GM18502 (cell line): ENCODE measurements at regions not wholly inside any gene's neighbourhood (a gene's known extent, or its start where the extent isn't known, plus 50 kb on each side); places are given as distances from the start of the nearest gene placed in this dataset.
"Not testable (repeated sequence)": the region's sequence is repeated elsewhere in the genome, so short reads cannot be mapped to it uniquely, and the experiment has no call there.

Source experiments
- ATAC-seq: cut with Tn5 transposase; IDR thresholded peaks from one replicate; pipeline ENCODE4 v1.9.1; 2021; ENCODE audit warnings: mild to moderate bottlenecking; ENCODE audit not compliant: unreplicated experiment, poor library complexity

DNA sequence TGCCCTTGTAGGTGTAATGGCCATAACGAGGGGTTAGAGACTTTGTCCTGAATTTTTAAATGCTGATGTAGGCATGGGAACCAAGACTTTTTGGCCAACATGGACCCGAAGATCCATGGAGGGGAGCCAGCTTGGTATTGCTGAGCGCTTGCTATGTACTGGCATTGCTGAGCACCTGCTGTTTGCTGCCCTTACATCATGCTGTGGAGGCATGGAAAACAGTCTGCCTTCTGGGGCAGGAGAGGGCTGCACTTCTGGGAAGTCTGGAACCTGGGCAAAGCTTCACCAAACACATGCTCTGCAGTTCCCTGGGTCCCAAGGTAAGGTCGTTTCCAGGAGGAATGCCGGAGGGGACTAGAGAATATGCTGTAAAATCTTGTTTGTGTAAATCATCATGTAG lies 86.3 kb upstream of the CNIH3 start:
- no peak for ATAC-seq

DNA sequence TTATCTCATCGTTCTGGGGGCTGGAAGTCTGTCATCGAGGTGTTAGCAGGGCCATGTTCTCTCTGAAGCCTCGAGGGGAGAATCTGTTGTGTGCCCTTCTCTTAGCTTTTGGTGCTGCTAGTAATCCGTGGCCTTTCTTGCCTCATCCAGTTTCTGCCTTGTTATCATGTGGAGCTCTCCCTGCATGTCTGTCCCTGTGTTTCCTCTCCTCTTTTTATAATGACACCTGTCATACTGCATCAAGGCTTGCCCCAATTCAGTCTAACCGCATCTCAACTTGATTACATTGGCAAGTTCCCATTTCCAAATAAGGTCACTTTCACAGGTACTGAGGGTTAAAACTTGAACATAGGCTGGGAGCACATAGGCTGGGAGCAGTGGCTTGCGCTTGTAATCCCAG lies 82.6 kb upstream of the CNIH3 start:
- ATAC-seq, result no peak

DNA sequence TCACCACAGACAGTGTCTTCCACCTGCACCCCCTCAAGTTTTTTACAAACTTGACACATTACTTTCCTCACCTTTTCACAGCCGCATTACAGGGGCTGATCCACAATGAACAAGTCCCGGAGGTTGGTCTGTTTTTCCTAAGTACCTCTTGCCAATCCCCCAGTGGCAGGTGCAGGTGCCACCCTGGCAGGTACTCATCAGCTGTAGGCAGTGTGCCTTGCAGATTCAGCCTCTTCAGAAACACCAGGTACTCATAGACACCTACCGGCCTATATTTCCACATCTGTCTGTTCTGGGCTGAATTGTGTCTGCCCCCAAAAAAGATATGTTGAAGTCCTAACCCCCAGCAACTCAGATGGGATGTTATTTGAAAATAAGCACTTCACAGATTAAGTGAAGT lies 81.4 kb upstream of the CNIH3 start:
- ATAC-seq, result no peak

DNA sequence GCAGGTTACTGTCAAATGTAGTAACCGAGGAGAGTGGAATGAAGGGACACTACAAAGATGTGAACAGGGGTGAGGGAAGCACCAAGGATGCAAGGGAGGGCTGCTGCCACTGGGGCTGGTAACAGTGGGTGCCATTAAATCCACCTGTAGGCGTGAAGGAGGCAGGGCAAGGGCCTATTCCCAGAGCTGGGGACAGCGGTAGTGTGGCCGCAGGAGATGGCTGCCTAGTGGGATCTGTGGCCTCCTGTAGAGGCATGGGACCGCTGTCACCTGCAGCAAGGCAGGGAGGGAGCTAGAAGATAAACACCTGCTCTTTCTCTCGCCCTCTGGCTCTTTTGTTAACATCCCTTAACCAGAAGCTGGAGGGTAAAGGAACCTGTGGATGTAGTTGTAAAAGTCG lies 80.5 kb upstream of the CNIH3 start:
- no peak for ATAC-seq

DNA sequence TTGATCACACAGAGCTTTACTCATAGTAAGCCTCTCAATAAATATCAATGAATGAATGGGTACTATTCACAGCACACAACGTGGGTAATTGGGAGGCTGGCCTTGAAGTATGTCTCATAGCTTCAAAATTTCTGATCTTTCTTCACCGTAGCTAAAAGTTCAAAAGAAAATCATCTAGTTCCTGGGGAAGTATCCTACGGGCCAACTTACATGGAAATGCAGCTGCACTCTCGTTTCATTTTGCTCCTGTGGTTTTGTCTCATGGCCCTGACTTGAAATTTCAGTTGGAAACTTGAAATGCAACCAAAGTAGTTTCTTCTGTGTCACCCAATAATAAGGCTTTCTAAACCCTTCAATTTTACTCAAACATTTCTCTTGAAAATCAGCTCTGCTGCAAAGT lies 76.1 kb upstream of the CNIH3 start:
- no peak for ATAC-seq

DNA sequence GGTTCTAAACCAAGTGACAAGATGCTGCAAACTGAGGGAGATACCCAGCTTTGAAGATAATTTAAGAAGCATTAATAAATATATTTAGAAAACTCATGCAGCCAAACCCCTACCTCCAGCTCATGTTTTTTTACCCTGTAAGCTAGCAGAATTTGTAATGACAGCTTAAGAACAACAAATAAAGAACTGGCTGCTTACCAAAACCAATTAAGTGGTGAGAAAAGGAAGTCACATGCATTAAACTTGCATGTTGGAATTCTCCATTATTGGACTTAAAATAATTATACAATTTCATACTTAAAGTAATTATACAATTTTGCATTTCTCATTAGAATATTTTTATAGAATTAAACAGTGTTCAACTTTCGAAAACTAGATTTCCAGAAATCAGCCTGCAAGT lies 75.6 kb upstream of the CNIH3 start:
- ATAC-seq, result no peak

DNA sequence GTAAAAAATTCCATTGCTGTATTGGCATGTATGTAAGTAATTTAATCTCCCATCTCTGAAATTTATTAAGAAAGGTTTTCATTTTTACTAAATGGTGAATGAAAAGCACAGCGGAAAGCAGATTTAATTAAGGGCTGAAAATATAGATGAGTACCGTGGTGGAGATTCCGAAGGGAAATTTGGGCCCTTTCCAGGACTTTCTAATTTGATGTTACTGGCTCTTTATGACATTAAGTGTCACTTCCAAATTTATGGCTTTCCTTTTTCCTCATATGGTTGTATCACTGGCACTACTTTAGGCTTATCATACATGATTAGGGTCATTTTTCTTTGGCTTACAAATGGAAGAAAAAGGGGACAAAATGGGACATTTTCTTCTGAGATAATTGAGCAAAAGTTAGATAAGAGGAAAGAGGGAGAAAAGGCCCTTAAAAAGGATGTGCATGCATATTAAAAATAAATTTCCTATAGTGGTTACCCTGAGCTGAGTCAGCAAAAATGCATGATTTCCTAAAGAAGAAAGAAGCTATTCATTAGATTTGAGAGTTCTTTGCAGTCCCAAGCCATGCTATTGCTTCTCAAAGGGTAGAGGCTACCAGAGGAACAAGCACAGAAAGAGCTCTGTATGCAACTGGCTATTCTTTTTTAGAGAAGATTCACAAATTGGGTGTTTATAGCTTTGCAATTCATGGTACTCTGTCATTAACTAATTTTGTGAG lies 74.9 kb upstream of the CNIH3 start:
- ATAC-seq, result no peak

DNA sequence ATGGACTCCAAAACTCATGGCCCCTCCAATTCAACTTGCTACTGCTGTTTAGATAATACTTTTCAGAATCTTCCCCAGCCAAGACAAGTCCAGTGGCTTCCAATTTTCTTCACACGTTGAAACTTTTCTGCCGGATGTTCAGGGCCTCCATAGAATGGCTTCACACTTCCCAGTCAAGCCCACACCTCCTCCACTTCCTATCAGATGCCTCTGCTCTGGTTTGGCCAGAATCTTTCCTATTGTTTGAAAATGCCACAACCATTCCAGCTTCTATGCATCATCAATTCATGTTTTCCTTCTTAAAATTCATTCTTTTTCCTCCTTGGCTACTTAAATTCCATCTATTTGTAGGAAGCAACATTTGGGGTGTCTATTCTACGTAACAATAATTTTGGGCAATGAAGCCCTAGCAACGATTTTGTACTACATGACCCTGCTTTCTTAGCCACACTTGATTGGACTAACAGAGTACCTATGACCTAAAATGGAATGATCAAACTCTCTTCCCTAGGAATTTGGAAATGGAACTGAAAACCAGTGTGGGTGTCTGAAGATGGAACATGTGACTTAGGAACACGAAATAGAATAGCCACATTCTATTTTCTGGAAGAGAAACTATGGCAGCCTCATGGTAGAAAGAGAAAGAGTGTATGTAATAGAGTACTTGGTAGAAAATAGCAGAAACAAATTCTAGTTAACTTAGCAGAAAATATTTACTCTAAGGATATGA lies 74.1 kb upstream of the CNIH3 start:
- no peak for ATAC-seq

DNA sequence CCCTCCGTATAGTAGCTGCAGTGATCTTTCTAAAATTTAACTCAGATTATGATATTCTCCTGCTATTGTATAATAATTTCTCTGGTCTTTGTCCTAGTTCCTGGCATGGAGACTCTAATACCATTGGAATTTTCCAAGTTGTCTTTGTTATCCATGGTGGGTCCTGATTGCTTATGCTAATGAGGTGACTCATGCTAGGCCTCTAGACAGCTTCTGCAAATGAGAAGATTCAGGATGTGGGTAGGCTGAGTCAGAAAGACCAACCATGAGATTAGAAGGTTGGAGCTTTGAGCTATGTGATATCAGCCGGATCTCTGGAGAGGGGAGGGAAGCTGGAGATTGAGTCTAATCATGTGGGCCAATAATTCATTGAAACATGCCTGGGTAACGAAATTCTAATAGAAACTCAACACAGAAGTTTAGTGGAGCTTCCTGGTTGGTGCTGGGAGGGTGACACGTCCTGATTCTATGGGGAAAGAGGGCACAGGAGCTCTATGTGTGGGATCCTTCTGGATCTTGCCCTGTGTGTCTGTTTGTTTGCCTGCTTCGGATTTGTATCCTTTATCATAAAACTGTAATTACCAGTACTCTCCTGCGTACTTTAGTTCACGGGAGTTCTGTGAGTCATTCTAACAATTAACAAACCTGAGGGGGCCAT lies 73.2 kb upstream of the CNIH3 start:
- ATAC-seq, result no peak

DNA sequence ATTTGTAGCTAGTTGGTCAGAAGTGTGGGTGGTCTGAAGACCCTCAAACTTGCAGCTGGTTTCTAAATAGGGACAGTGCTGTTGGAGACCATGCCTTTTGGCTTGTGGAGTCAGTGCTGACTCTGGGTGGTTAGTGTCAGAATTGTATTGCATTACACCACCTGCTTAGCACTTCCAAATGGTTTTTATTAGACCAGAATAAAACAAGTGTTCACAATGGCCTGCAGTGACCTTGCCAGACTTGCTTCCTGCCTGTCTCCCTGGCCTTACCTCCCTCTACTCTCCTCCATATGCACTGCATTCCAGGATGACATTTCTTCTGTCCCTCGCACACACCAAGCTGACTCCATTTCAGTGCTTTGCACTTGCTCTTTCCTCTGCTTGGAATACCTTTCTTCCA lies 72.7 kb upstream of the CNIH3 start:
- no peak for ATAC-seq

DNA sequence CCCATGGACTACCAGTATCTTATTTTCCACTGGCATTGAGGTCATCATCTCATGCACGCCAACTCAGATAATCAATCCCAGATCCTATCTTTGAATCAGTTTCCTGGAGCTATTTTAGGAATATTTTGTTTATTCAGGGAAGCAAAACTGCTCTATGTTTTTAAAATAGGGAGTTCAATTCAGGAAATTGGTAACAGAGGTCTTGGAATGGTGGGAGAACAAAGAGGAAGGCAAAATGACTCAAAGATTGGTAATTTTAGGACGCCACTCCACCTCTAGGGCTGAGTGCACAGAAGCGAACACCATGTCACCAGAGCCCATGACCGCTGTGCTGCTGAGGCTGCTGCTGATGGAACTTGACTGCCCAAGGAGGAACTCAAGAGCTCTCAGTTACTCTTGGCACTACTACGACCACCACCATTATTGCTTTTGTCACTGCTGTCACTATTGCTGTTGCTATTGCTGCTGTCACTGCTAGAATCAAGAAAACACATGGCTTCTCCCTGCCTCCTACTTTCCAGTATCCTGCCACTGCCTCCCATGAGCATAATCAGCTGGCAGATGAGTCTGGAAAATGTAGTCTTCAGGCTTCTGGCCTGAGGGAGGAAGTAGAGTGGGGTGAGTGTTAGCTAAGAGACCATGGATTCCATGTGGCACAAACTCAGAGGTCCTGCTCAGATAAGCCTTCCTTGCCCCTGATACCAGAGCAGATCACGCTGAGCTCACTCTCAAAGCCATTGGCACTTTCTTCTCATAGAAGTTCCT lies 71.6 kb upstream of the CNIH3 start:
- no peak for ATAC-seq

DNA sequence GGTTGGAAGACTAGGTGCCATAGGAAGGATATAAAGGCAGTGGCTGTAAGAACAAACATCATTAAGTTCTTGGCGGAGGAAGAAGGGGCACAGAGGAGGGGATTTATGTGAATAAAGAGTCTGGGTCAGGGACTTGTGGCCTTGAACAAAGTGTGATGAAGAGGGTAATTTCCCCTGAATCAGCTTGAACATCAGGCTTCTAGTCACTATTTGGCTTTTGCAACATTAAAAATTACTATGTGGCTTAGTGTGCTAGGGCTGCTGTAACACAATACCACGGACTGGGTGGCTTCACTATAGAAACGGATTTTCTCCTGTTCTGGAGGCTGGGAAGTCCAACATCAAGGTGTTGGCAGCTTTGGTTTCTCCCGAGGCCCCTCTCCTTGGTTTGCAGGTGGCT lies 70.5 kb upstream of the CNIH3 start:
- no peak for ATAC-seq

DNA sequence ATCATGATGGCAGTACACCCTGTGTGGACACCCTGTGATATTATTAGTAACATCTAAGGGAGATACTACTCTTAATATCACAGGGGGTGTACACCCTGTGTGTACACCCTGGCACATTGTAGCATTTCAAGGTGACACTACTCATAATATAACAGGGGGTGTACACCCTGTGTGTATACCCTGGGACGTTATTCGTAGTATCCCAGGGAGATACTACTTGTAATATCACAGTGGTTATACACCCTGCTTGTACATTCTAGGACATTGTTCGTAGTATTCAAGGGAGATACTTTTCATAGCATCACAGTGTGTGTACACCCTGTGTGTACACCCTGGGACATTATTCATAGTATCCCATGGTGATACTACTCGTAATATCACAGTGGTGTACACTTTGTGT lies 67.4 kb upstream of the CNIH3 start:
- no peak for ATAC-seq

DNA sequence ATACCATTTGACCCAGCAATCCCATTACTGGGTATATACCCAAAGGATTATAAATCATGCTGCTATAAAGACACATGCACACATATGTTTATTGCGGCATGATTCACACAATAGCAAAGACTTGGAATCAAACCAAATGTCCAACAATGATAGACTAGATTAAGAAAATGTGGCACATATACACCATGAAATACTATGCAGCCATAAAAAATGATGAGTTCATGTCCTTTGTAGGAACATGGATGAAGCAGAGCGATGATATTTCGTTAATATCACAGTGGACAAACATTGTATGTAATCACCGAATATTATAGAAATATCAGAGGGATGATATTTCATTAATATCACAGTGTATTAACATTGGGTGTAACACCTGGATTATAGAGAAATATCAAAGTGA lies 64.9 kb upstream of the CNIH3 start:
- not testable (repeated sequence) for ATAC-seq

DNA sequence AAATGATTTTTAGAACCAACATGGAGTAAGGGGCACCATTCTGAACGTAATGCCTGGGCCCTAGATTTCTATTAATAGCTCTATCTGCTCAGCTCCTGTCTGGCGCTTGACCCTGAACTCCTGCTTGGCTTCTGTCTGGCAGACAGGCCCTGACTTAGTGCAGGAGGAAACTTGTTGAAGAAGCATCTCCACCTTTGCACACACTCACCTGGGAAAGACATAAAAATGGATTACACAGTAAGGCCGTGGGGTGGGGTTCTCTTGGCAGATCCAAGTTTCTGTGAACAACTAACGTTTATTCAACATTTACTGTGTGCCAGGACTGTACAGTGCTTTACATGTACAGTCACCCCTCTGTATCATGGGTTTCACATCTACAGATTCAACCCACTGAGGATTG lies 62.1 kb upstream of the CNIH3 start:
- no peak for ATAC-seq

DNA sequence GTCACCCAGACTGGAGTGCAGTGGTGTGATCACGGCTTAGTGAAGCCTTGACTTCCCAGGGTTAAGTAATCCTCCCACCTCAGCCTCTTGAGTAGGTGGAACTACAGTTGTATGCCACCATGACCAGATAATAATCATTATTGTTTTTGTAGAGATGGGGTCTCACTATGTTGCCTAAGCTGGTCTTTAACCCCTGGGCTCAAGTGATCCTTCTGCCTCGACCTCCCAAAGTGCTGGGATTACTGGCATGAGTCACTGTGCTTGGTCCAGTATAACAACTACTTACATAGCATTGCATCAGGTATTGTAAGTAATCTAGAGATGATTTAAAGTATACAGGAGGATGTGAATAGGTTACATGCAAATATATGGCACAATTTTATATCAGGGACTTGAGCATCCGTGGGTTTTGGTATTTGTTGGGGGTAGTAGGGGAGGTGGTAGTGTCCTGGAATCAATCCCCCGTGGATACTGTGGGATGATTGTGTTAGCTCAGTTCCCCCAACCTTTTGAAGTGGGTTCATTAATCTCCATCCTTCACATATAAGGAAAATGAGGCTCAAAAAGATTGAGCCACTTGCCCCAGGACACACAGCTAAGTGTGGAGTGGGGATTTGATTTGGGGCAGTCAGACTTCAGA lies 61.4 kb upstream of the CNIH3 start:
- no peak for ATAC-seq

DNA sequence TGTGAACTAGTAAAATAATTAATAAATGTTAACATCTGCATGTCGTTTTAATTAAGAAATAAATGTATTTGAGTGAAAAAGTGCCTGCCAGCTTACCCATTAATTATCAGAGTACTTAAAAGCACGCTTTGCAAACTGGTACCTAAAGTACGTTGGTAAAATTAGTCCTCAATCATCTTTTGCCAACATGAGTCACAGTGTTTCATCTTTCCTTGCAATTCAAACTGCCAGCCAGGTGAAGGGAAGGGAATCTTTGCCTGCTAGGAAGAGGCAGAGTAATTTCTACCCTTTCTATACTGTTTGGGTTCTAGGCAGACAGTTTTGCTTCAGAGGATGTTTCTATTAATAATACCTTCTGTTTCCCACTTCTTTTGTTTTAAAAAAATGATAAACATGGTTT lies 57.2 kb upstream of the CNIH3 start:
- no peak for ATAC-seq

DNA sequence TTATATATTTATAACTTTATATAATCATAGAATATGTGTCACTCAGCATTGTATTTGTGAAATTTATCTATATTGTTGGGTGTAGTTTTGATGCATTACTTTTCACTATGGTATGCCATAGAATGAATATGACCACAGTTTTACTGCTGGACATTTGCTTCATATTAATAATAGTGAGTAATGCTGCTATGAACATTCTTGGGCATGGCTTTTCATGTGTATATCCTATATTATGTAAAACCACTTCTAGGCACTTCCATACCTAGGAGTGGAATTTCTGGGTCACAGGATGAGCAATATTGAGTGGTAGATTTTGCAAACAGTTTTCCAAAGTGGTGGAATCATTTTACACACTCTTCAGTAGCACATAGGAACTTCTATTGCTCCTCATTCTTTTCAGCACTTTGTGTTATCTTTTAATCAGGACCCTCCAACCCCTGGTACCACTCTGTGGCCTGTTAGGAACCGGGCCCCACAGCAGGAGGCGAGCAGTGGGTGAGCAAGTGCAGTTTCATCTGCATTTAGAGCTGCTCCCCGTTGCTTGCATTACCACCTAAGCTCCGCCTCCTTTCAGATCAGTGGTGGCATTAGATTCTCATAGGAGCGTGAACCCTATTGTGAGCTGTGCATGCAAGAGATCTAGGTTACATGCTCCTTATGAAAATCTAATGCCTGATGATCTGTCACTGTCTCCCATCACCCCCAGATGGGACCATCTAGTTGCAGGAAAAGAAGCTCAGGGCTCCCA lies 56.0 kb upstream of the CNIH3 start:
- no peak for ATAC-seq

DNA sequence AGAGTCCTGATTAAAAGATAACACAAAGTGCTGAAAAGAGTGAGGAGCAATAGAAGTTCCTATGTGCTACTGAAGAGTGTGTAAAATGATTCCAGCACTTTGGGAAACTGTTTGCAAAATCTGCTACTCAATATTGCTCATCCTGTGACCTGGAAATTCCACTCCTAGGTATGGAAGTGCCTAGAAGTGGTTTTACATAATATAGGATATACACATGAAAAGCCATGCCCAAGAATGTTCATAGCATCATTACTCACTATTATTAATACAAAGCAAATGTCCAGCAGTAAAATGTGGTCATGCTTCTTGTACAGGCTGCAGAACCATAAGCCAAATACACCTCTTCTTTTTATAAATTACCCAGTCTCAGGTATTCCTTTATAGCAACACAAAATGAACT lies 53.2 kb upstream of the CNIH3 start:
- ATAC-seq, result not testable (repeated sequence)

DNA sequence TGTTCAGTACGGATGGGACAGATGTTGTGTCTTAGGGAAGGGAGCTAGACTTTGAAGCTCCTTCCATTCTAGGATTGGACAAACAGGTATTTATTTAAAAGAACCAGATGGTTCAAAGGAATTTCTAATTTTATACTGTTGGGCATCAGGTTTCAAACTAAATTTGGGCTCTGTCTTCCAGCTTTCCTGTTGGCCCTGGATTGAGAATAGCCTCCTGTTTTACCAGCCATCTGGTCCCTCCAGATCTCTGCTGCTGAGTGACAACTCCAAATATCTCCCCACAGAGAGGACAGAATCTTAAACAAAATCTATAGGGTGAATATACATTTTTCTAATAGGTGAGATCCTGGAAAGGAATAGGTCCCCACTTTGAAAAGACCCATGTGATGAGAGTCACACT lies 52.5 kb upstream of the CNIH3 start:
- ATAC-seq, result no peak
